ENCODE measurements at regions not wholly inside any gene's neighbourhood (a gene's known extent, or its start where the extent isn't known, plus 50 kb on each side); places are given as distances from the start of the nearest gene placed in this dataset.

DNA sequence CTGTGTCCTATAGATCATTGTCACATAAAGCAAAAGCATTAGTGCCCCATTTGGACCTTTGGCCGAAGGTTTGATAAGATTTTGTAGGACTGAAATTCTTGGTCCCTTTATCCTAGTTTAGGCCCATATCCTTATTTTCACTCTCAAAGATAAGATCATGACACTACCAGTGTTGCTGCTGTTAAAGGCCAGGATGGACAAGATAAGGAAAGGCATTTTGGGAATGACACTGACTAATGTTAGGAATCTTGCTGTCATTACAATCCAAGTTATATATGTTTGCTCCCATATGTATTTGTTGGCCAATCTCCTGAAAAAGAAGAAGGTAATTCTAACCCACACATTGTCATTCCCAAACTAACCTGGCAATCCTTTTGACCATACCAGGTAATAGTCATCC is 101.3 kb upstream of the VAMP7 start:
- no peaks in the 10 kb centered on the region for H3K36me3 ChIP-seq (ENCODE audit: insufficient read depth, low read length)
- TF ChIP-seq EZH2 (IDR thresholded peaks at IDR 0.05; ENCODE audit: borderline replicate concordance, insufficient read depth, low read length, poor library complexity, severe bottlenecking) (no peak), EP300 (conservative IDR thresholded peaks at IDR 0.05; ENCODE audit: poor library complexity, severe bottlenecking) (no peak), MXI1 (conservative IDR thresholded peaks at IDR 0.05; ENCODE audit: poor library complexity, severe bottlenecking) (no peak), TAF1 (IDR thresholded peaks at IDR 0.05; ENCODE audit: low read depth) (no peak)
- TF ChIP-seq, protein P1, sequence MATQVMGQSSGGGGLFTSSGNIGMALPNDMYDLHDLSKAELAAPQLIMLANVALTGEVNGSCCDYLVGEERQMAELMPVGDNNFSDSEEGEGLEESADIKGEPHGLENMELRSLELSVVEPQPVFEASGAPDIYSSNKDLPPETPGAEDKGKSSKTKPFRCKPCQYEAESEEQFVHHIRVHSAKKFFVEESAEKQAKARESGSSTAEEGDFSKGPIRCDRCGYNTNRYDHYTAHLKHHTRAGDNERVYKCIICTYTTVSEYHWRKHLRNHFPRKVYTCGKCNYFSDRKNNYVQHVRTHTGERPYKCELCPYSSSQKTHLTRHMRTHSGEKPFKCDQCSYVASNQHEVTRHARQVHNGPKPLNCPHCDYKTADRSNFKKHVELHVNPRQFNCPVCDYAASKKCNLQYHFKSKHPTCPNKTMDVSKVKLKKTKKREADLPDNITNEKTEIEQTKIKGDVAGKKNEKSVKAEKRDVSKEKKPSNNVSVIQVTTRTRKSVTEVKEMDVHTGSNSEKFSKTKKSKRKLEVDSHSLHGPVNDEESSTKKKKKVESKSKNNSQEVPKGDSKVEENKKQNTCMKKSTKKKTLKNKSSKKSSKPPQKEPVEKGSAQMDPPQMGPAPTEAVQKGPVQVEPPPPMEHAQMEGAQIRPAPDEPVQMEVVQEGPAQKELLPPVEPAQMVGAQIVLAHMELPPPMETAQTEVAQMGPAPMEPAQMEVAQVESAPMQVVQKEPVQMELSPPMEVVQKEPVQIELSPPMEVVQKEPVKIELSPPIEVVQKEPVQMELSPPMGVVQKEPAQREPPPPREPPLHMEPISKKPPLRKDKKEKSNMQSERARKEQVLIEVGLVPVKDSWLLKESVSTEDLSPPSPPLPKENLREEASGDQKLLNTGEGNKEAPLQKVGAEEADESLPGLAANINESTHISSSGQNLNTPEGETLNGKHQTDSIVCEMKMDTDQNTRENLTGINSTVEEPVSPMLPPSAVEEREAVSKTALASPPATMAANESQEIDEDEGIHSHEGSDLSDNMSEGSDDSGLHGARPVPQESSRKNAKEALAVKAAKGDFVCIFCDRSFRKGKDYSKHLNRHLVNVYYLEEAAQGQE (IDR thresholded peaks at IDR 0.05; ENCODE audit: borderline replicate concordance), result no peak
- TF ChIP-seq, protein P2, sequence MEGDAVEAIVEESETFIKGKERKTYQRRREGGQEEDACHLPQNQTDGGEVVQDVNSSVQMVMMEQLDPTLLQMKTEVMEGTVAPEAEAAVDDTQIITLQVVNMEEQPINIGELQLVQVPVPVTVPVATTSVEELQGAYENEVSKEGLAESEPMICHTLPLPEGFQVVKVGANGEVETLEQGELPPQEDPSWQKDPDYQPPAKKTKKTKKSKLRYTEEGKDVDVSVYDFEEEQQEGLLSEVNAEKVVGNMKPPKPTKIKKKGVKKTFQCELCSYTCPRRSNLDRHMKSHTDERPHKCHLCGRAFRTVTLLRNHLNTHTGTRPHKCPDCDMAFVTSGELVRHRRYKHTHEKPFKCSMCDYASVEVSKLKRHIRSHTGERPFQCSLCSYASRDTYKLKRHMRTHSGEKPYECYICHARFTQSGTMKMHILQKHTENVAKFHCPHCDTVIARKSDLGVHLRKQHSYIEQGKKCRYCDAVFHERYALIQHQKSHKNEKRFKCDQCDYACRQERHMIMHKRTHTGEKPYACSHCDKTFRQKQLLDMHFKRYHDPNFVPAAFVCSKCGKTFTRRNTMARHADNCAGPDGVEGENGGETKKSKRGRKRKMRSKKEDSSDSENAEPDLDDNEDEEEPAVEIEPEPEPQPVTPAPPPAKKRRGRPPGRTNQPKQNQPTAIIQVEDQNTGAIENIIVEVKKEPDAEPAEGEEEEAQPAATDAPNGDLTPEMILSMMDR (IDR thresholded peaks at IDR 0.05; ENCODE audit: poor library complexity, severe bottlenecking), result no peak
- no peaks in the 10 kb centered on the region for H3K9me2 ChIP-seq (ENCODE audit: insufficient read depth, low read length)
- no peak overlapping the region for H3K4me3 ChIP-seq (ENCODE audit: low read length)
- H3K4me2 ChIP-seq (ENCODE audit: low read length), result no peak overlapping the region
- no peak overlapping the region for H3K9ac ChIP-seq (ENCODE audit: low read length)
- H2AFZ ChIP-seq (ENCODE audit: low read depth, low read length), result no peak overlapping the region
- H3K27ac ChIP-seq (ENCODE audit: low read length), result no peak overlapping the region
- no peaks in the 10 kb centered on the region for H4K20me1 ChIP-seq (ENCODE audit: insufficient read depth)
- H3K9me3 ChIP-seq (ENCODE audit: low read length), result no peaks in the 10 kb centered on the region
- no peaks in the 10 kb centered on the region for H3K27me3 ChIP-seq (ENCODE audit: insufficient read depth, low read depth, low read length)
- no peaks in the 10 kb centered on the region for H3K79me2 ChIP-seq (replicated peaks; ENCODE audit: insufficient read depth, low read length)
- no peaks in the 10 kb centered on the region for H3F3A ChIP-seq (ENCODE audit: insufficient read depth, low read length, poor library complexity, severe bottlenecking)

DNA sequence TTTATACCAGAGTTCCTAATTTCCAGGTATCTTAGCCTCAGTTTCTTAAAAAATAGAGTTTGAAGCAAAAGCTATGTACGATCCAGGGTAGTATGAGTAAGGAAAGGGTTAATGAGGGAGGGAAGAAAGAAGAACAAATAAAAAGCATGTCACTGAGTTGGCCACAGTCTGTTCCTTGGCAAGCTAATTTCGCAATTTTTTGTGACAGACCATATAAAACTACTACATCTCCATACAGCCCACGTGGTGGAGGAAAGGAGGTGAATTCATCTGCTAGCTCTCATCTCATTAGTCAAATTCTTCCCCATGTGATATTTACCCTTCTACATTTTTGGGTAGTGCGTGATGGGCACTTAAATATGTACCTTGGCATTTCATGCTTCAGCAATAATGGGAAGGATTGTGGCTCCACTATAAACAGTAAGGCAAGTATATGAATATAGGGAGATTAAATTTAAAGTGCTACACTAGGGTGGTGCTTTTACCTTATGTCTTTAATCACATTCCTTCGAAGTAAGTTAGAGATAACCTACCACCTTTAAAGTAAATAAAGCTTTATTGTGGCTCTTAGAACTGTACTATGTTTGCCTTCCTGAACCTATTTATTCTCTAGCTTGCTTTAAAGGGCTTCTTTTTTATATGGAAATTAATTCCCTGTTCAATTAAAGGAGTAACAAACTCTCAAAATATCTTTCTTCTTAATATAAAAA is 102.1 kb upstream of the VAMP7 start:
- no peak overlapping the region for H3K9ac ChIP-seq (ENCODE audit: low read length)
- H2AFZ ChIP-seq (ENCODE audit: low read depth, low read length), result no peak overlapping the region

More for the DNA sequence above, 102.1 kb upstream of the VAMP7 start:
- TF ChIP-seq SMC3 (conservative IDR thresholded peaks at IDR 0.05; ENCODE audit: poor library complexity) (no peak), TAF1 (IDR thresholded peaks at IDR 0.05; ENCODE audit: low read depth) (no peak), EZH2 (IDR thresholded peaks at IDR 0.05; ENCODE audit: borderline replicate concordance, insufficient read depth, low read length, poor library complexity, severe bottlenecking) (no peak), RAD21 (conservative IDR thresholded peaks at IDR 0.05) (no peak)
- TF ChIP-seq, protein P1 (IDR thresholded peaks at IDR 0.05; ENCODE audit: borderline replicate concordance), result no peak
- TF ChIP-seq, protein P2 (IDR thresholded peaks at IDR 0.05; ENCODE audit: poor library complexity, severe bottlenecking), result no peak
- Histone ChIP-seq H3K36me3 (ENCODE audit: insufficient read depth, low read length) (no peaks in the 10 kb centered on the region), H3K27me3 (ENCODE audit: insufficient read depth, low read depth, low read length) (no peaks in the 10 kb centered on the region), H3K4me2 (ENCODE audit: low read length) (no peak overlapping the region), H3F3A (ENCODE audit: insufficient read depth, low read length, poor library complexity, severe bottlenecking) (no peaks in the 10 kb centered on the region), H3K4me3 (ENCODE audit: low read length) (no peak overlapping the region), H3K9me3 (ENCODE audit: low read length) (no peaks in the 10 kb centered on the region), H3K27ac (ENCODE audit: low read length) (no peak overlapping the region), H3K79me2 (replicated peaks; ENCODE audit: insufficient read depth, low read length) (no peaks in the 10 kb centered on the region), H3K9me2 (ENCODE audit: insufficient read depth, low read length) (no peaks in the 10 kb centered on the region), H4K20me1 (ENCODE audit: insufficient read depth) (no peaks in the 10 kb centered on the region)
